ENCODE measurements at regions not wholly inside any gene's neighbourhood (a gene's known extent, or its start where the extent isn't known, plus 50 kb on each side); places are given as distances from the start of the nearest gene placed in this dataset.

DNA sequence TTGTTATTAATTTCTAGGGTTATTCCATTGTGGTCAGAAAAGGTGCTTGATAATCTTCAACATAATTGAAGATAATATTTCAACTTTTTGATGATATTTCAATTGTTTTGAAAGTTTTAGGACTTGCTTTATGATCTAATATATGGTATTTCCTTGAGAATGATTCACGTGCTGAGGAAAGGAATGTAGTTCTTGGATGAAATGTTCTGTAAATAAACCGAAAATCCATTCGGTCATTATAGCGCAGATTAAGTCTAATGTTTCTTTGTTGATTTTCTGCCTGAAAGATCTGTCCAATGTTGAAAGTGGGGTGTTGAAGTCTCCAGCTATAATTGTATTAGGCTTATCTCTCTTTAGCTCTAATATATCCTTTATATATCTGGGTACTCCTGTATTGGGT is 617.5 kb upstream of the NECTIN3 start:
- Histone ChIP-seq H2BK120ac (ENCODE audit: low read depth, low read length, poor library complexity, severe bottlenecking) (no peak overlapping the region), H4K20me1 (ENCODE audit: control insufficient read depth, insufficient read depth, insufficient read length) (no peaks in the 10 kb centered on the region), H2BK20ac (ENCODE audit: low read depth, low read length, poor library complexity, severe bottlenecking) (no peak overlapping the region), H2BK12ac (ENCODE audit: insufficient read length, low read depth, low read length) (no peak overlapping the region), H4K8ac (replicated peaks; ENCODE audit: insufficient read length, low read depth, low read length) (no peak overlapping the region), H2BK15ac (ENCODE audit: low read depth, low read length) (no peak overlapping the region), H3K79me1 (ENCODE audit: insufficient read depth, low read depth, low read length, poor library complexity, severe bottlenecking) (no peaks in the 10 kb centered on the region), H2BK5ac (ENCODE audit: insufficient read length, low read length) (no peak overlapping the region), H3K23ac (ENCODE audit: insufficient read length, low read depth, low read length) (no peak overlapping the region), H3K4ac (ENCODE audit: low read depth, low read length) (no peak overlapping the region), H3K23me2 (ENCODE audit: insufficient read length, low read depth, low read length, poor library complexity, severe bottlenecking) (no peaks in the 10 kb centered on the region), H3K27ac (ENCODE audit: insufficient read length, low read depth, low read length) (no peak overlapping the region), H4K5ac (ENCODE audit: insufficient read length, low read depth, low read length) (no peak overlapping the region), H3K4me2 (ENCODE audit: insufficient read depth, insufficient read length, low read length) (no peak overlapping the region), H3K27me3 (ENCODE audit: insufficient read depth, low read length) (no peaks in the 10 kb centered on the region), H3K14ac (ENCODE audit: insufficient read depth, low read length) (no peak overlapping the region), H3K56ac (ENCODE audit: insufficient read length, low read depth, low read length) (no peak overlapping the region), H3T11ph (ENCODE audit: low read length) (no peak overlapping the region), H2AK5ac (ENCODE audit: insufficient read length, low read length) (no peak overlapping the region), H3K4me1 (ENCODE audit: insufficient read depth, low read length) (no peaks in the 10 kb centered on the region), H4K91ac (ENCODE audit: insufficient read length, low read depth, low read length) (no peak overlapping the region), H2AFZ (ENCODE audit: low read length) (no peak overlapping the region), H3K9ac (ENCODE audit: extremely low read depth, insufficient read length, low read length) (no peak overlapping the region), H3K9me3 (ENCODE audit: control insufficient read depth, low read depth, low read length) (no peaks in the 10 kb centered on the region), H3K18ac (ENCODE audit: insufficient read length, low read depth, low read length) (no peak overlapping the region), H3K79me2 (ENCODE audit: insufficient read depth, low read length) (no peaks in the 10 kb centered on the region)
- peaks cover 5 to 31% (median 22%) of the 10 kb centered on the region in 3 experiments; a peak in 6 of 7 replicates for H3K36me3 Mint-ChIP-seq (ENCODE audit: insufficient read depth in 1 of 3, low read depth in 3 of 3)
- no peaks in the 10 kb centered on the region for H3K4me1 Mint-ChIP-seq
- H3K27me3 Mint-ChIP-seq (ENCODE audit: low read depth), result no peaks in the 10 kb centered on the region
- H3K4me3 Mint-ChIP-seq, result no peak overlapping the region
- DNase-seq, result no peak
- TF ChIP-seq, protein P1, sequence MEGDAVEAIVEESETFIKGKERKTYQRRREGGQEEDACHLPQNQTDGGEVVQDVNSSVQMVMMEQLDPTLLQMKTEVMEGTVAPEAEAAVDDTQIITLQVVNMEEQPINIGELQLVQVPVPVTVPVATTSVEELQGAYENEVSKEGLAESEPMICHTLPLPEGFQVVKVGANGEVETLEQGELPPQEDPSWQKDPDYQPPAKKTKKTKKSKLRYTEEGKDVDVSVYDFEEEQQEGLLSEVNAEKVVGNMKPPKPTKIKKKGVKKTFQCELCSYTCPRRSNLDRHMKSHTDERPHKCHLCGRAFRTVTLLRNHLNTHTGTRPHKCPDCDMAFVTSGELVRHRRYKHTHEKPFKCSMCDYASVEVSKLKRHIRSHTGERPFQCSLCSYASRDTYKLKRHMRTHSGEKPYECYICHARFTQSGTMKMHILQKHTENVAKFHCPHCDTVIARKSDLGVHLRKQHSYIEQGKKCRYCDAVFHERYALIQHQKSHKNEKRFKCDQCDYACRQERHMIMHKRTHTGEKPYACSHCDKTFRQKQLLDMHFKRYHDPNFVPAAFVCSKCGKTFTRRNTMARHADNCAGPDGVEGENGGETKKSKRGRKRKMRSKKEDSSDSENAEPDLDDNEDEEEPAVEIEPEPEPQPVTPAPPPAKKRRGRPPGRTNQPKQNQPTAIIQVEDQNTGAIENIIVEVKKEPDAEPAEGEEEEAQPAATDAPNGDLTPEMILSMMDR (conservative IDR thresholded peaks at IDR 0.05), result no peak
- H3K9me3 Mint-ChIP-seq, result peaks cover 13 to 22% of the 10 kb centered on the region in 2 experiments
- no peak overlapping the region for H3K27ac Mint-ChIP-seq
- no CpG with 5 or more reads among the region's 4 CpGs for WGBS (ENCODE audit: extremely low coverage, insufficient read length, low lambda C conversion rate)

Data from H9 (cell line).